K562 (cell line): ENCODE measurements at regions not wholly inside any gene's neighbourhood (a gene's known extent, or its start where the extent isn't known, plus 50 kb on each side); places are given as distances from the start of the nearest gene placed in this dataset.

Experiments
- ATAC-seq: fragments of 200-7000 bp; cut with Tn5 transposase; 3 replicates; pipeline ENCODE4 v1.9.1; 2020; ENCODE audit warnings: moderate library complexity
- BruUV-seq: library from RNA; stranded (reverse); fragments of 400-500 nt; replicated peaks from 2 replicates; lab custom pipeline; 2021; lab: Mats Ljungman, UMichigan
- CTCF ChIA-PET: fragments of 300-600 bp; formaldehyde crosslinking; extraction: SDS; loops from one replicate; lab custom pipeline; 2021; ENCODE audit warnings: low intra/inter-chr PET ratio; lab: Yijun Ruan, JAX
- POLR2A ChIA-PET: fragments of 300-600, 350-650 bp; sonication (Branson Sonifier 250); formaldehyde crosslinking; extraction: SDS; loops from one replicate; lab custom pipeline; 2021; ENCODE audit warnings: antibody characterized with exemption, inconsistent platforms; lab: Yijun Ruan, JAX
- DNase-seq, 4 experiments: peaks; one replicate each; pipeline versions ENCODE4 v3.0.0 to v3.0.0-alpha.2; 2011 to 2018; ENCODE audit warnings: low spot score in 3 of 4, mixed read lengths in 3 of 4; ENCODE audit errors: extremely low read depth in 1 of 4
- FAIRE-seq: peaks from 2 replicates; lab custom pipeline; 2011; peaks lifted over from hg19 to GRCh38; lab: Jason Lieb, UNC
- H2AFZ ChIP-seq: 2 replicates; pipeline ENCODE4 v1.6.0; 2011; ENCODE audit warnings: low read depth, low read length, control low read depth, inconsistent platforms
- H3K27ac ChIP-seq: fragments of 200-600 bp; 3 replicates; pipeline ENCODE4 v1.8.0; 2011; ENCODE audit warnings: low read depth, mild to moderate bottlenecking, control low read depth, inconsistent platforms, low read length, moderate library complexity, mixed read lengths; ENCODE audit errors: extremely low read depth
- H3K27me3 ChIP-seq, 2 experiments: fragments of 300-600 bp in 1 of 2; 2 replicates in 1 of 2; 3 replicates in 1 of 2; pipeline versions ENCODE4 v1.6.0 to v1.8.0; 2011; ENCODE audit warnings: inconsistent platforms in 2 of 2, low read length in 2 of 2, mild to moderate bottlenecking in 1 of 2, mixed read lengths in 1 of 2, moderate library complexity in 1 of 2; ENCODE audit not compliant: control insufficient read depth in 2 of 2, insufficient read depth in 2 of 2
- H3K36me3 ChIP-seq: fragments of 300-600 bp; 3 replicates; pipeline ENCODE4 v1.8.0; 2011; ENCODE audit warnings: mild to moderate bottlenecking, low read length, inconsistent platforms; ENCODE audit not compliant: control insufficient read depth, insufficient read depth
- H3K4me1 ChIP-seq, 2 experiments: fragments of 200-600 bp in 1 of 2; replicated peaks in 1 of 2; 2 replicates in 1 of 2; 3 replicates in 1 of 2; pipeline versions ENCODE4 v1.5.1 to v1.8.0; 2011; ENCODE audit warnings: inconsistent platforms in 2 of 2, low read length in 2 of 2, mild to moderate bottlenecking in 1 of 2, mixed read lengths in 1 of 2, moderate library complexity in 1 of 2; ENCODE audit not compliant: control insufficient read depth in 2 of 2, insufficient read depth in 2 of 2
- H3K4me2 ChIP-seq: 2 replicates; pipeline ENCODE4 v1.6.1; 2011; ENCODE audit warnings: low read length, control low read depth, inconsistent platforms, mixed read lengths; ENCODE audit not compliant: insufficient read depth
- H3K4me3 ChIP-seq: fragments of 200-600 bp; sonication (generic), shearing (Covaris generic); 2 replicates; pipeline ENCODE4 v1.5.1; 2016; ENCODE audit warnings: control low read depth, inconsistent platforms
- H3K79me2 ChIP-seq: fragments of 200-600 bp; 3 replicates; pipeline ENCODE4 v1.8.0; 2011; ENCODE audit warnings: low read length, inconsistent platforms; ENCODE audit not compliant: control insufficient read depth, insufficient read depth
- H3K9ac ChIP-seq, 2 experiments: 2 replicates each; pipeline versions ENCODE4 v1.6.0 to v1.6.1; 2011; ENCODE audit warnings: low read depth in 2 of 2, low read length in 2 of 2, control low read depth in 1 of 2, inconsistent platforms in 1 of 2, mild to moderate bottlenecking in 1 of 2, mixed read lengths in 1 of 2; ENCODE audit not compliant: insufficient read depth in 1 of 2
- H3K9me1 ChIP-seq: one replicate; pipeline ENCODE4 v1.6.0; 2011; ENCODE audit warnings: inconsistent platforms, mild to moderate bottlenecking, low read length, moderate library complexity; ENCODE audit not compliant: control insufficient read depth, insufficient read depth
- H3K9me3 ChIP-seq: replicated peaks from 2 replicates; pipeline ENCODE4 v1.5.1; 2011; ENCODE audit warnings: low read depth, low read length, inconsistent platforms; ENCODE audit not compliant: control insufficient read depth, insufficient read depth
- H4K20me1 ChIP-seq: replicated peaks from 2 replicates; pipeline ENCODE4 v1.6.1; 2011; ENCODE audit warnings: low read length, inconsistent platforms, mixed read lengths; ENCODE audit not compliant: control insufficient read depth, insufficient read depth
- ARID3B ChIP-seq: fragments of 250-450 bp; sonication (Bioruptor Pico); IDR thresholded peaks from 2 replicates; pipeline ENCODE4 v1.4.0; 2020; ENCODE audit warnings: borderline replicate concordance
- FOXJ2 ChIP-seq: fragments of 200-800 bp; sonication (Bioruptor generic); IDR thresholded peaks from 2 replicates; pipeline ENCODE4 v1.6.1; 2016; ENCODE audit warnings: missing genetic modification characterization, missing compliant biosample characterization
- HIVEP1 ChIP-seq: fragments of 250-450 bp; sonication (Bioruptor Pico); IDR thresholded peaks from 2 replicates; pipeline ENCODE4 v1.4.0; 2020; ENCODE audit warnings: mild to moderate bottlenecking
- KLF1 ChIP-seq: fragments of 450-650 bp; IDR thresholded peaks from 2 replicates; pipeline ENCODE4 v1.6.1; 2016; ENCODE audit warnings: missing genetic modification characterization, missing compliant biosample characterization
- KLF6 ChIP-seq: fragments of 250-450 bp; sonication (Bioruptor Pico); IDR thresholded peaks from 2 replicates; pipeline ENCODE4 v1.4.0; 2020; ENCODE audit warnings: mild to moderate bottlenecking, moderate library complexity, borderline replicate concordance
- NELFE ChIP-seq: IDR thresholded peaks from 2 replicates; pipeline ENCODE4 v1.6.1; 2011; ENCODE audit warnings: mild to moderate bottlenecking; ENCODE audit not compliant: insufficient read depth, insufficient read length
- NR3C1 ChIP-seq: sonication (generic); formaldehyde crosslinking; IDR thresholded peaks from 2 replicates; pipeline ENCODE4 v1.8.1; 2022; ENCODE audit warnings: missing genetic modification reagents
- PHF21A ChIP-seq: fragments of 450-650 bp; IDR thresholded peaks from 2 replicates; pipeline ENCODE4 v1.6.1; 2017; ENCODE audit warnings: low read depth, borderline replicate concordance
- POLR2B ChIP-seq: fragments of 450-650 bp; IDR thresholded peaks from 2 replicates; pipeline ENCODE4 v1.6.1; 2018; ENCODE audit warnings: low read depth; ENCODE audit not compliant: partially characterized antibody
- PTTG1 ChIP-seq: fragments of 450-650 bp; IDR thresholded peaks from 2 replicates; pipeline ENCODE4 v1.6.1; 2016; ENCODE audit warnings: low read depth, mild to moderate bottlenecking, missing genetic modification characterization, missing compliant biosample characterization
- SMAD4 ChIP-seq: fragments of 250-450 bp; sonication (Bioruptor Pico); conservative IDR thresholded peaks from 2 replicates; pipeline ENCODE4 v1.8.0; 2021; ENCODE audit warnings: inconsistent platforms, mild to moderate bottlenecking, moderate library complexity
- SMARCE1 ChIP-seq: fragments of 450-650 bp; IDR thresholded peaks from 2 replicates; pipeline ENCODE4 v1.7.1; 2016; ENCODE audit warnings: mild to moderate bottlenecking
- SREBF2 ChIP-seq: sonication (generic); formaldehyde crosslinking; IDR thresholded peaks from 2 replicates; pipeline ENCODE4 v1.4.0; 2020; ENCODE audit warnings: mild to moderate bottlenecking, missing genetic modification reagents
- TCF3 ChIP-seq: sonication (generic); formaldehyde crosslinking; IDR thresholded peaks from 2 replicates; pipeline ENCODE4 v1.4.0; 2020; ENCODE audit warnings: mild to moderate bottlenecking, missing genetic modification reagents
- ZBTB7A ChIP-seq: IDR thresholded peaks from 2 replicates; pipeline ENCODE4 v1.6.1; 2011; ENCODE audit warnings: low read depth, mild to moderate bottlenecking, low read length, moderate library complexity, borderline replicate concordance; ENCODE audit not compliant: control insufficient read depth
- ZNF23 ChIP-seq: fragments of 250-450 bp; sonication (Bioruptor Pico); IDR thresholded peaks from 2 replicates; pipeline ENCODE4 v1.4.0; 2020; ENCODE audit warnings: mild to moderate bottlenecking
- ZNF232 ChIP-seq: sonication (generic); formaldehyde crosslinking; IDR thresholded peaks from 2 replicates; pipeline ENCODE4 v1.8.0; 2022; ENCODE audit warnings: mild to moderate bottlenecking, missing genetic modification reagents
- ZNF263 ChIP-seq: sonication (generic); formaldehyde crosslinking; IDR thresholded peaks from 2 replicates; pipeline ENCODE4 v1.8.0; 2022; ENCODE audit warnings: mild to moderate bottlenecking, missing genetic modification reagents, borderline replicate concordance
- ZNF311 ChIP-seq: fragments of 250-450 bp; sonication (Bioruptor Pico); IDR thresholded peaks from 2 replicates; pipeline ENCODE4 v1.4.0; 2020; ENCODE audit warnings: mild to moderate bottlenecking, moderate library complexity
- ZNF347 ChIP-seq: fragments of 450-650 bp; formaldehyde crosslinking; IDR thresholded peaks from 2 replicates; pipeline ENCODE4 v1.4.0; 2020; ENCODE audit warnings: low read depth, mild to moderate bottlenecking, moderate library complexity
- WGBS: fragments of 100-300 bp; shearing (Covaris generic); methylation state at CpG from one replicate; pipeline ENCODE4 v1.1.6; 2016; ENCODE audit warnings: low coverage, mixed read lengths; ENCODE audit not compliant: insufficient coverage; ENCODE audit errors: missing lambda C conversion rate; 5-methylcytosine and 5-hydroxymethylcytosine counted together
- in situ Hi-C: fragments of 300-500 bp; cut with MboI; formaldehyde crosslinking; loops from 4 replicates; pipeline ENCODE4 v1.15.0; 2018; ENCODE audit warnings: inconsistent platforms, mixed read lengths
- intact Hi-C: fragments of 100-400 bp; cut with micrococcal nuclease; formaldehyde crosslinking; loops from 2 replicates; pipeline ENCODE4 v1.14.2; 2022
- TF ChIP-seq, protein P1 (sequence below): fragments of 200-400 bp; formaldehyde crosslinking; IDR thresholded peaks from 2 replicates; pipeline ENCODE4 v1.6.1; 2017; ENCODE audit warnings: mild to moderate bottlenecking, low read depth, low read length, moderate library complexity

GRCh38 chr2:226181909-226182308 lies 617.7 kb downstream of the IRS1 start (continued):
- TF ChIP-seq ZNF232 (CRISPR knock-in tag) (no peak), PTTG1 (tag) (no peak), ZNF263 (CRISPR knock-in tag) (no peak), SMARCE1 (no peak), POLR2B (no peak), ZNF347 (no peak), PHF21A (no peak), SMAD4 (CRISPR knock-in tag) (no peak)

DNA sequence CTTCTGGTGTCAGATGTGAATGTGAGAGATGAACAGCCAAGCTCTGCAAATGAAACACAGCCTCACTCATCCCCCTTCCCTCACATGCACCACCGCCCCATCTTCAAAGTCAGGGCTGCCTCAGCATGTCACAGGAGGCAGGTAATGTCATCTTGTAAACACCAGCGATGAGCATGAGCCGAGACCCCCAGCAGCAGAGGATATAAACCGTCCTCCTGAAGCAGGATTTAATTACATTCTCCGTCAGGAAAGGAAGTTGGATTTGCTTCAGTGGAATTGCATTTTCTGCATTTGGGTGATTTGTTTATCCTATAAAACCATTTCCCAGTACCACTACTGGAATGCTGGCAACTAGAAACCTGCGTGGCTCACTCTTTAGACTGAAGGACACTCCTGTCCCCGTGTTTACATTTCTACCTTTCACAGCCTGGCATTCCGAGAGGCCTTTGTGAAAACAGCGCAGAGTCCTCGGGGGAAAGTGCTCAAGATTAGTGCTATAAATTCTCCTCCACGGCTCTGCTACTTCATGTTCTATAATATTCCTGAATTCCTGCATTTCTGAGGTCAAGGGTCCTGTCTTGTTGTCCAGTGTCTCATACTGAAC lies 619.2 kb downstream of the IRS1 start:
- Histone ChIP-seq H4K20me1 (no peaks in the 10 kb centered on the region), H3K4me1 (no peaks in the 10 kb centered on the region), H3K4me2 (no peak overlapping the region), H3K9ac (no peak overlapping the region), H2AFZ (no peak overlapping the region), H3K79me2 (no peaks in the 10 kb centered on the region), H3K9me1 (no peaks in the 10 kb centered on the region), H3K9me3 (no peaks in the 10 kb centered on the region), H3K27ac (no peak overlapping the region), H3K36me3 (no peaks in the 10 kb centered on the region), H3K4me3 (no peak overlapping the region), H3K27me3 (no peaks in the 10 kb centered on the region)
- ATAC-seq (no peak), FAIRE-seq (no peak), DNase-seq (no peak)
- ChIA-PET POLR2A (no interaction called here), CTCF (no interaction called here)
- BruUV-seq = no TSS peak
- intact Hi-C loops (no loop called here), in situ Hi-C loops (no loop called here)
- 1% methylated on average over 11 of the region's 11 CpGs for WGBS
- TF ChIP-seq ARID3B (CRISPR knock-in tag) (no peak), HIVEP1 (CRISPR knock-in tag) (no peak), NR3C1 (CRISPR knock-in tag) (no peak), KLF6 (CRISPR knock-in tag) (no peak), ZNF311 (CRISPR knock-in tag) (no peak), ZBTB7A (no peak), NELFE (no peak), PTTG1 (tag) (no peak), SREBF2 (CRISPR knock-in tag) (no peak), KLF1 (tag) (no peak), ZNF23 (CRISPR knock-in tag) (no peak), FOXJ2 (tag) (no peak), TCF3 (CRISPR knock-in tag) (no peak)
- TF ChIP-seq, protein P1, sequence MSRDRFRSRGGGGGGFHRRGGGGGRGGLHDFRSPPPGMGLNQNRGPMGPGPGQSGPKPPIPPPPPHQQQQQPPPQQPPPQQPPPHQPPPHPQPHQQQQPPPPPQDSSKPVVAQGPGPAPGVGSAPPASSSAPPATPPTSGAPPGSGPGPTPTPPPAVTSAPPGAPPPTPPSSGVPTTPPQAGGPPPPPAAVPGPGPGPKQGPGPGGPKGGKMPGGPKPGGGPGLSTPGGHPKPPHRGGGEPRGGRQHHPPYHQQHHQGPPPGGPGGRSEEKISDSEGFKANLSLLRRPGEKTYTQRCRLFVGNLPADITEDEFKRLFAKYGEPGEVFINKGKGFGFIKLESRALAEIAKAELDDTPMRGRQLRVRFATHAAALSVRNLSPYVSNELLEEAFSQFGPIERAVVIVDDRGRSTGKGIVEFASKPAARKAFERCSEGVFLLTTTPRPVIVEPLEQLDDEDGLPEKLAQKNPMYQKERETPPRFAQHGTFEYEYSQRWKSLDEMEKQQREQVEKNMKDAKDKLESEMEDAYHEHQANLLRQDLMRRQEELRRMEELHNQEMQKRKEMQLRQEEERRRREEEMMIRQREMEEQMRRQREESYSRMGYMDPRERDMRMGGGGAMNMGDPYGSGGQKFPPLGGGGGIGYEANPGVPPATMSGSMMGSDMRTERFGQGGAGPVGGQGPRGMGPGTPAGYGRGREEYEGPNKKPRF = no peak
